Fibroblast of lung (primary cell): ENCODE measurements at regions not wholly inside any gene's neighbourhood (a gene's known extent, or its start where the extent isn't known, plus 50 kb on each side); places are given as distances from the start of the nearest gene placed in this dataset.
"Not testable (repeated sequence)": the region's sequence is repeated elsewhere in the genome, so short reads cannot be mapped to it uniquely, and the experiment has no call there.

Experiments used
- DNase-seq, 2 donors: peaks; one replicate each; pipeline versions ENCODE4 v3.0.0 to v3.0.0-alpha.2; 2010; ENCODE audit warnings: low read depth in 2 of 2
- H2AFZ ChIP-seq: 2 replicates; pipeline ENCODE4 v1.5.1; 2012; ENCODE audit warnings: low read length, control low read depth, inconsistent platforms
- H3K27ac ChIP-seq: 2 replicates; pipeline ENCODE4 v1.5.1; 2011; ENCODE audit warnings: low read length, control low read depth; ENCODE audit not compliant: insufficient read depth
- H3K27me3 ChIP-seq: 2 replicates; pipeline ENCODE4 v1.5.1; 2011; ENCODE audit warnings: mild to moderate bottlenecking, low read length; ENCODE audit not compliant: control insufficient read depth, insufficient read depth
- H3K36me3 ChIP-seq: 2 replicates; pipeline ENCODE4 v1.5.1; 2011; ENCODE audit warnings: low read length; ENCODE audit not compliant: control insufficient read depth, insufficient read depth
- H3K4me1 ChIP-seq: 2 replicates; pipeline ENCODE4 v1.5.1; 2011; ENCODE audit warnings: low read length; ENCODE audit not compliant: control insufficient read depth, insufficient read depth; ENCODE audit errors: extremely low read depth
- H3K4me2 ChIP-seq: 2 replicates; pipeline ENCODE4 v1.5.1; 2011; ENCODE audit warnings: low read length, control low read depth; ENCODE audit not compliant: insufficient read depth; ENCODE audit errors: extremely low read depth
- H3K4me3 ChIP-seq, 4 experiments: fragments of 200-600 bp in 1 of 4; sonication (generic) in 1 of 4; replicated peaks in 1 of 4; 2 replicates each; pipeline ENCODE4 v1.5.1; 2011 to 2016; ENCODE audit warnings: low read length in 4 of 4, low read depth in 3 of 4, mild to moderate bottlenecking in 3 of 4, control low read depth in 2 of 4, inconsistent platforms in 1 of 4, mixed read lengths in 1 of 4; ENCODE audit not compliant: insufficient read depth in 1 of 4; ENCODE audit errors: control extremely low read depth in 1 of 4
- H3K79me2 ChIP-seq: 2 replicates; pipeline ENCODE4 v1.5.1; 2012; ENCODE audit warnings: mild to moderate bottlenecking, low read length, inconsistent platforms; ENCODE audit not compliant: control insufficient read depth, insufficient read depth
- H3K9ac ChIP-seq: 2 replicates; pipeline ENCODE4 v1.5.1; 2011; ENCODE audit warnings: mild to moderate bottlenecking, low read length, control low read depth; ENCODE audit not compliant: insufficient read depth
- H3K9me3 ChIP-seq: 2 replicates; pipeline ENCODE4 v1.5.1; 2012; ENCODE audit warnings: low read depth, low read length; ENCODE audit not compliant: control insufficient read depth, insufficient read depth
- H4K20me1 ChIP-seq: 2 replicates; pipeline ENCODE4 v1.5.1; 2011; ENCODE audit warnings: low read length; ENCODE audit not compliant: control insufficient read depth, insufficient read depth; ENCODE audit errors: extremely low read depth

DNA sequence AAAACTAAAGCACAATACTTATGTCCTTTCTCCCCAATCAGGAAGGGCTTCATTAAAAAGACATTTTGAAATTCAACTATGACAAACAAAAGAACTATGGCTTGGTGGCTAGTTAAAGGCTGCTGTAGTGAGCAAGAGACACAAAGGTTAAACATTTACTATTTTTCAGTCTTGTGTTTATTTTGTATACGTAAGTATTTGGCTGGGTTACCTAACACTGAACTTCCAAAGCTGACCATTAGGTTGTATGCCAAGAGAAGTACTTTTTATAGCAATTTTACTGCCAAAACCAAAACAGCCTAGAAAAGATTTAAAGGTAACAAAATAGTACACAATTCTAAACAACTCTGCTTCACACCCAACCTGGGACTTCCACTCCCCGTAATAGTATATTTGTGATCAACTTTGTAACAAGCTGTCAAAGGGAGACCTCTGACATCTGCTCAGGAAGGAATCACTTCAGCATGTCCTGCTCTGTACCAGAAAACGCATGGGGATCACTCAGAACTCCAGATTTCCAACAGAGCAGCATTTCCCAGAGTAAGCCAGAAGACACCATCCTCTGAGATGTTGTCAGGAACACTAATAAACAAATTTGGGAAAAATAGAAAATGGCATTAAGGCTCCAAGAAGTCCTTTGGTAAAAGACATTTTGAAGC, 69.0 kb upstream of the ZSCAN2 start:
- not testable (repeated sequence) for H3K4me1 ChIP-seq, H3K4me3 ChIP-seq, H3K9me3 ChIP-seq, H3K79me2 ChIP-seq, H3K27ac ChIP-seq, H2AFZ ChIP-seq, H3K36me3 ChIP-seq, H4K20me1 ChIP-seq, H3K9ac ChIP-seq, H3K27me3 ChIP-seq
- peak overlapping the region; percentile 13 for H3K4me2 ChIP-seq
- peak; percentile 58 to 72 for DNase-seq

DNA sequence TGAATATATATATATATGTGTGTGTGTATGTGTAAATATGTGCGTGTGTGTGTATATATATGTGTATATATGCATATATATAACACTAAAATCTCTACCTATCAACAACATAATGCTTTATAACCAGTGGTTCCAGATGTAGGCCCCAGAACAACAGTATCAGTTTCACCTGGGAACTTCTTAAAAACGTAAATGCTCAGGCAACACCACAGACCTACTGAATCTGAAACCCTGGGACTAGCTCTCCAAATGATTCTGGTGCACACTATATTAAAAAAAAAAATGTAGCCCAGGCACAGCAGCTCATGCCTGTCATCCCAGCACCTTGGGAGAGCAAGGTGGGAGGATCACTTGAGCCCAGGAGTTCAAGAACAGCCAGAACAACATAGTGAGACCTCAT, 67.1 kb upstream of the ZSCAN2 start:
- H3K4me2 ChIP-seq, H2AFZ ChIP-seq, H3K4me3 ChIP-seq, H3K27ac ChIP-seq, H3K9ac ChIP-seq, H3K36me3 ChIP-seq, H3K79me2 ChIP-seq, H3K27me3 ChIP-seq, DNase-seq, H4K20me1 ChIP-seq, H3K4me1 ChIP-seq, H3K9me3 ChIP-seq: not testable (repeated sequence)

DNA sequence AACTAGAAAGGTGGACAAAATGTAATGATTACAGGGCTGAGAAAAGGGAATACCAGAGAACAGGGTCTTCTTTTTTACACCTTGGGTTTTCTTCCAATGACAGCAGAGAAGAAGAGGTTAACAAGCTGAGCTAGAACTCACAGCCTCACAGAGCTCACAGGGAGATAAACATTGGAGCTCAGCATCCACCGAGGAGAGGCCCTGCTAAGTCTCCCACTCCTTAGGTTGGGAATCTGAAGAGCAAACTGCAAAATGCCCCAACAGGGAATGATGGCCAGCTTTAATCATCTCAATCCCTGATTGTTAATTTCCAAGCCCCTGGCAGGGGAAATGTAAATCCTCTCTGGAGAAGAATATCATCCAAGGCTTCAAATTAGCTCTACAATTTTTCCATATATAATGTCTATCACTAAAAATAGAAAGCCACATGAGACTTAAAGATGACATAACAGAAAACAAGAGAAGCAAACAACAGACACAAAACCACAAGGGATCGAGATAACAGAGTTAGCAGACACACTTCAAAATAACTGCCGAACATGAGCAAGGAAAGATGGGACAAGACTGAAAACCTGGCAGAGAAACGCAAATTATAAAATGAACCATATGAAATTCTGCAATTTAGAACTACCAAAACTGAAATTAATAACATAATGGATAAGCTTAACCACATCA, 66.1 kb upstream of the ZSCAN2 start:
- H3K27me3 ChIP-seq, H3K79me2 ChIP-seq, H3K9ac ChIP-seq, H3K27ac ChIP-seq, DNase-seq, H4K20me1 ChIP-seq, H2AFZ ChIP-seq, H3K9me3 ChIP-seq, H3K4me3 ChIP-seq, H3K36me3 ChIP-seq, H3K4me1 ChIP-seq, H3K4me2 ChIP-seq: not testable (repeated sequence)

DNA sequence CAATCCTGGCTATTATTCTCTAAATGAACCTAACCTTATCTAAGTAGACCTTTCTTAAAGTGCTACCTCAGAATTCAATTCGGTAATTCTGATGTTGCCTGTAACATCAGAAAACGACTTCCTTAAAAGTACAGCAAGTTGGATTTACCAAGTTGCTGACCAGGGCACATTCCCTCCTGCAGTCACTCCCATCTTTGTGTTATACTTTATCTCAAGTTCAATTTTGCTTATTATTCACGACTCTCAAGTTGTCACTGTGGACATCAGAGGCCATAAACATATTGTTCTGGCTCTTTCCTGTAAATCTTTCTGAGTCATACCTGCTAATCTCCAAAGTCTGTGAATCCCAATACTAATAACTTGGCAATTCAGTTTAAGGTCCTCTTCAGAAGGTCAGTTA, 64.6 kb upstream of the ZSCAN2 start:
- not testable (repeated sequence) for H3K27ac ChIP-seq, H2AFZ ChIP-seq, H3K4me1 ChIP-seq, H3K9ac ChIP-seq, H3K36me3 ChIP-seq, H3K27me3 ChIP-seq, DNase-seq, H3K4me3 ChIP-seq, H3K4me2 ChIP-seq, H3K79me2 ChIP-seq, H3K9me3 ChIP-seq, H4K20me1 ChIP-seq

DNA sequence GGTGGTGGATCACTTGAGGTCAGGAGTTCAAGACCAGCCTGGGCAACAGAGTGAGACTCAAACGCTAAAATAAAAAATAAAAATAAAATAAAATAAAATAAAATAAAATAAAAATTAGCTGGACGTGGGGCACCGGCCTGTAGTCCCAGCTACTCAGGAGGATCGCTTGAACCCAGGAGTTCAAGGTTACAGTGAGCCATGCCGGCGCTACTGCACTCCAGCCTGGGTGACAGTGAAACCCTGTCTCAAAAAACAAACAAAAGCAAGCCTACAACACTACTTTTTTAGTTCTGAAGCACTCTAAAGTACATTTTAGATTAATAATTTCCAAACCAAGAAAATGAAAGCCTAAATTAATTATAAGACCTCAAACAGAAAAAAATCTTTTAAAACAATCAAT, 56.2 kb upstream of the ZSCAN2 start:
- not testable (repeated sequence) for H3K4me3 ChIP-seq, H3K4me2 ChIP-seq, H3K36me3 ChIP-seq, H3K27me3 ChIP-seq, H2AFZ ChIP-seq, H3K9ac ChIP-seq, H3K4me1 ChIP-seq, H4K20me1 ChIP-seq, DNase-seq, H3K9me3 ChIP-seq, H3K27ac ChIP-seq, H3K79me2 ChIP-seq

DNA sequence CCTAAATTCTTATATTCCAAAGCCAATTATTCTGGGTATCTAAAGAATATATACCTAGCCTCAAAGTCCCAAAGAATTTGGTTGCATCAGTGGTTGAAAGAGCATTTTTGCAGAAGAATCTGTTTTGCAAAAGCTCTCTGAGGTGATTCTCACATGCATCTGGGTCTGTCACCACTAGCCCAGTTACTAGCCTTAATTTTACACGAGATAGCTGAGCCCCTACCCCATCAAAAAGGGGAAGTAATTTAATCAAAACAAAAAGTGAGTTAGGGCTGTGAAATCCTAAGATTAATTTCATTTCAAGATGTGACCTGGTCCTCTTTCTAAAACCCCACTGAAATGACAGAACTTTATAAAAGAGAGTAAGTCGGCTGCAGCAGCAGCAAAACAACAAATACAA, 53.7 kb upstream of the ZSCAN2 start:
- H3K4me1 ChIP-seq, H3K27ac ChIP-seq, H4K20me1 ChIP-seq, H3K4me3 ChIP-seq, H3K9me3 ChIP-seq, H2AFZ ChIP-seq, H3K36me3 ChIP-seq, H3K79me2 ChIP-seq, H3K27me3 ChIP-seq, H3K4me2 ChIP-seq, H3K9ac ChIP-seq, DNase-seq: not testable (repeated sequence)

DNA sequence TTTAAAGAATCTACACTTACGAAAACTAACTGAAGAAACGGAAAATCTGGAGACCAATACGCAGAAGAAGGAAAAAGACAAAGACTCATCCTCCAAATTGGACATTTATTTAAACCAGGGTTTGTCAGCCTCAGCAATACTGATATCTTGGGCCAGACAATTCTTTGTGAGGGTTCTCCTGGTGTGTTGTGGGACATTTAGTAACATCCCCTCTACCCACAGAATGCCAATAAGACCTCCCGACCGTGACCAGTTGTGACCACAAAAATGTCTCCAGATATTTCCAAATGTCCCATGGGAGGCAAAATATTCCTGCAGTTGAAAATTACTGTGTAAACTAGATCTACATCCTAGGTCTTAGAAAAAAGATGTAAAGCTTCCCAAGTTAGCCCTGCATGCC, 50.3 kb upstream of the ZSCAN2 start:
- H2AFZ ChIP-seq, H3K27ac ChIP-seq, H3K27me3 ChIP-seq, H3K4me3 ChIP-seq, H3K4me2 ChIP-seq, H3K9me3 ChIP-seq, H3K4me1 ChIP-seq, H3K36me3 ChIP-seq, H3K9ac ChIP-seq, H3K79me2 ChIP-seq, H4K20me1 ChIP-seq: not testable (repeated sequence)
- DNase-seq: peak in 1 of 2 donors; percentile 23
